ENCODE measurements at regions not wholly inside any gene's neighbourhood (a gene's known extent, or its start where the extent isn't known, plus 50 kb on each side); places are given as distances from the start of the nearest gene placed in this dataset.
"Not testable (repeated sequence)": the region's sequence is repeated elsewhere in the genome, so short reads cannot be mapped to it uniquely, and the experiment has no call there.

- not testable (repeated sequence) for TF ChIP-seq CTCF, POLR2A (IDR thresholded peaks at IDR 0.05)
Observed at GRCh38 chr12:32023861-32024260, 64.6 kb downstream of the RESF1 start.

Measured in sigmoid colon (tissue), 3 donors.